Endothelial cell of umbilical vein (primary cell): ENCODE measurements at regions not wholly inside any gene's neighbourhood (a gene's known extent, or its start where the extent isn't known, plus 50 kb on each side); places are given as distances from the start of the nearest gene placed in this dataset.

Experiments
- BruUV-seq: library from RNA; stranded (reverse); fragments of 400-500 nt; replicated peaks from 2 replicates; lab custom pipeline; 2021; lab: Mats Ljungman, UMichigan
- CTCF ChIA-PET: fragments of 300-600, 350-600 bp; sonication (Branson Sonifier 250); formaldehyde crosslinking; loops from one replicate; lab custom pipeline; 2021; ENCODE audit warnings: antibody characterized with exemption, inconsistent platforms; lab: Charles Lee
- POLR2A ChIA-PET: fragments of 300-600, 350-600 bp; sonication (Branson Sonifier 250); formaldehyde crosslinking; loops from one replicate; lab custom pipeline; 2021; ENCODE audit warnings: antibody characterized with exemption, inconsistent platforms; lab: Charles Lee
- DNase-seq: peaks from one replicate; pipeline ENCODE4 v3.0.0-alpha.2; 2011; ENCODE audit warnings: low read depth, low spot score
- FAIRE-seq: peaks from 2 replicates; lab custom pipeline; 2011; peaks lifted over from hg19 to GRCh38; lab: Jason Lieb, UNC
- H2AFZ ChIP-seq: 2 replicates; pipeline ENCODE4 v1.6.0; 2012; ENCODE audit warnings: low read depth, low read length, control low read depth, inconsistent platforms
- H3K27ac ChIP-seq: 2 replicates; pipeline ENCODE4 v1.5.1; 2011; ENCODE audit warnings: low read depth, mild to moderate bottlenecking, control low read depth, low read length, moderate library complexity; ENCODE audit not compliant: insufficient read depth
- H3K27me3 ChIP-seq, 2 experiments: 2 replicates each; pipeline versions ENCODE4 v1.6.0 to v1.6.1; 2011; ENCODE audit warnings: low read length in 2 of 2, mixed read lengths in 1 of 2; ENCODE audit not compliant: control insufficient read depth in 2 of 2, insufficient read depth in 2 of 2
- H3K36me3 ChIP-seq, 2 experiments: 2 replicates in 1 of 2; 3 replicates in 1 of 2; pipeline ENCODE4 v1.5.1; 2011; ENCODE audit warnings: low read length in 2 of 2, mild to moderate bottlenecking in 1 of 2, moderate library complexity in 1 of 2; ENCODE audit not compliant: control insufficient read depth in 2 of 2, insufficient read depth in 2 of 2; ENCODE audit errors: extremely low read depth in 1 of 2
- H3K4me1 ChIP-seq: 3 replicates; pipeline ENCODE4 v1.5.1; 2011; ENCODE audit warnings: mild to moderate bottlenecking, low read length; ENCODE audit not compliant: control insufficient read depth, insufficient read depth; ENCODE audit errors: extremely low read depth
- H3K4me2 ChIP-seq: 2 replicates; pipeline ENCODE4 v1.6.1; 2011; ENCODE audit warnings: low read length, control low read depth, mixed read lengths; ENCODE audit not compliant: insufficient read depth
- H3K4me3 ChIP-seq, 3 experiments: fragments of 200-600 bp in 1 of 3; sonication (generic), shearing (Covaris generic) in 1 of 3; replicated peaks in 1 of 3; 2 replicates each; pipeline ENCODE4 v1.5.1; 2011 to 2016; ENCODE audit warnings: control low read depth in 3 of 3, low read length in 3 of 3, mild to moderate bottlenecking in 2 of 3, inconsistent platforms in 1 of 3, low read depth in 1 of 3, moderate library complexity in 1 of 3; ENCODE audit not compliant: insufficient read depth in 1 of 3
- H3K79me2 ChIP-seq: 2 replicates; pipeline ENCODE4 v1.6.0; 2012; ENCODE audit warnings: low read length, inconsistent platforms; ENCODE audit not compliant: control insufficient read depth, insufficient read depth
- H3K9ac ChIP-seq: replicated peaks from 2 replicates; pipeline ENCODE3; 2011; ENCODE audit warnings: low read length, control low read depth; ENCODE audit not compliant: insufficient read depth; ENCODE audit errors: extremely low read depth
- H3K9me1 ChIP-seq: replicated peaks from 3 replicates; pipeline ENCODE4 v1.6.0; 2011; ENCODE audit warnings: mild to moderate bottlenecking, low read length; ENCODE audit not compliant: control insufficient read depth, insufficient read depth; ENCODE audit errors: extremely low read depth
- H3K9me3 ChIP-seq: replicated peaks from 2 replicates; pipeline ENCODE4 v1.5.1; 2012; ENCODE audit warnings: low read length, inconsistent platforms; ENCODE audit not compliant: control insufficient read depth, insufficient read depth
- H4K20me1 ChIP-seq: replicated peaks from 2 replicates; pipeline ENCODE3; 2011; ENCODE audit warnings: mild to moderate bottlenecking, low read length; ENCODE audit not compliant: control insufficient read depth, insufficient read depth; ENCODE audit errors: extremely low read depth
- EZH2 ChIP-seq: IDR thresholded peaks from 2 replicates; pipeline ENCODE4 v1.6.1; 2012; ENCODE audit warnings: borderline replicate concordance, low read depth, mild to moderate bottlenecking, moderate library complexity, low read length, inconsistent platforms; ENCODE audit not compliant: severe bottlenecking
- FOS ChIP-seq: IDR thresholded peaks from 2 replicates; pipeline ENCODE4 v1.6.1; 2011; ENCODE audit warnings: mild to moderate bottlenecking, low read length, moderate library complexity, borderline replicate concordance; ENCODE audit not compliant: insufficient read depth
- GATA2 ChIP-seq: IDR thresholded peaks from 2 replicates; pipeline ENCODE4 v1.7.0; 2011; ENCODE audit warnings: low read depth, mild to moderate bottlenecking, moderate library complexity, mixed read lengths, low read length; ENCODE audit not compliant: insufficient read length, insufficient read depth
- JUN ChIP-seq: IDR thresholded peaks from 2 replicates; pipeline ENCODE4 v1.6.1; 2011; ENCODE audit warnings: borderline replicate concordance, low read depth; ENCODE audit not compliant: insufficient read length, insufficient read depth
- POLR2A ChIP-seq: IDR thresholded peaks from 2 replicates; pipeline ENCODE4 v1.6.1; 2012; ENCODE audit warnings: low read depth, mild to moderate bottlenecking, control low read depth, low read length
- POLR2AphosphoS5 ChIP-seq: IDR thresholded peaks from 2 replicates; pipeline ENCODE4 v1.6.1; 2012; ENCODE audit warnings: low read depth, mild to moderate bottlenecking, control low read depth, low read length, moderate library complexity; ENCODE audit not compliant: insufficient read depth
- dilution Hi-C: fragments of 300-500 bp; cut with MboI; formaldehyde crosslinking; loops from one replicate; pipeline ENCODE4 v1.15.0; 2019; ENCODE audit warnings: low sequenced_read_pairs; ENCODE audit not compliant: extremely low pct_ligation_motif_present
- intact Hi-C: fragments of 100-400 bp; cut with micrococcal nuclease; formaldehyde crosslinking; loops from one replicate; pipeline ENCODE4 v1.10.0; 2022
- TF ChIP-seq, protein P1 (sequence below), 2 donors: IDR thresholded peaks; 1 replicate in 1 of 2; 2 replicates in 1 of 2; pipeline ENCODE4 v1.5.1; 2011; ENCODE audit warnings: low read length in 2 of 2, mild to moderate bottlenecking in 2 of 2, moderate library complexity in 2 of 2, control low read depth in 1 of 2, inconsistent platforms in 1 of 2, low read depth in 1 of 2; ENCODE audit not compliant: insufficient read depth in 1 of 2; ENCODE audit errors: extremely low read depth in 1 of 2
- TF ChIP-seq, protein P2 (sequence below): IDR thresholded peaks from 2 replicates; pipeline ENCODE4 v1.6.1; 2011; ENCODE audit not compliant: insufficient read depth, insufficient read length

DNA sequence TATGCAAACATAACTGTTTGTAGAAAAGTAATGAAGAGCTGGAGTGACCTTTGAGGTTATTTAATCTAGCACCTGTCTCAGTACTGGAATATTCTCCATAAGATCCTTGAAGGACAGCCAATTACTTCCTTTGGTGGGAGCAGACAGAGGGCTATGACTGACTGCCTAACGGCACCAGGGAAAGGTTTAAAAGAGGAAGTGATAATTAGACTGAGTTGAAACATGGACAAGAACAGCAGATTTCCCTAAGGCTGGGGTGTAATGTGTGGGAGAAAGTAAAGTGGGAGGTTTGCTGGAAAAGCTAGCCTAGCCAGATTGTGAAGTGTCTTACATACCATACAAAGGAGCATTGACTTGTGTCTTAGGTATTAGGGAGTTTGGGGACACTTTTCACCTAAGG lies 191.3 kb upstream of the PCDH9 start:
- no peak overlapping the region for H3K4me3 ChIP-seq
- no peak overlapping the region for H3K27ac ChIP-seq
- H4K20me1 ChIP-seq = no peaks in the 10 kb centered on the region
- intact Hi-C loops = no loop called here
- H3K9ac ChIP-seq = no peak overlapping the region
- no peaks in the 10 kb centered on the region for H3K4me1 ChIP-seq
- ChIA-PET POLR2A (no interaction called here), CTCF (no interaction called here)
- H3K27me3 ChIP-seq = no peaks in the 10 kb centered on the region
- H3K9me3 ChIP-seq = no peaks in the 10 kb centered on the region
- no peak for FAIRE-seq
- no peak overlapping the region for H3K4me2 ChIP-seq
- no TSS peak for BruUV-seq
- no peak overlapping the region for H2AFZ ChIP-seq
- TF ChIP-seq FOS (no peak), JUN (no peak), EZH2 (no peak), GATA2 (no peak), POLR2A (no peak), POLR2AphosphoS5 (no peak)
- TF ChIP-seq, protein P1, sequence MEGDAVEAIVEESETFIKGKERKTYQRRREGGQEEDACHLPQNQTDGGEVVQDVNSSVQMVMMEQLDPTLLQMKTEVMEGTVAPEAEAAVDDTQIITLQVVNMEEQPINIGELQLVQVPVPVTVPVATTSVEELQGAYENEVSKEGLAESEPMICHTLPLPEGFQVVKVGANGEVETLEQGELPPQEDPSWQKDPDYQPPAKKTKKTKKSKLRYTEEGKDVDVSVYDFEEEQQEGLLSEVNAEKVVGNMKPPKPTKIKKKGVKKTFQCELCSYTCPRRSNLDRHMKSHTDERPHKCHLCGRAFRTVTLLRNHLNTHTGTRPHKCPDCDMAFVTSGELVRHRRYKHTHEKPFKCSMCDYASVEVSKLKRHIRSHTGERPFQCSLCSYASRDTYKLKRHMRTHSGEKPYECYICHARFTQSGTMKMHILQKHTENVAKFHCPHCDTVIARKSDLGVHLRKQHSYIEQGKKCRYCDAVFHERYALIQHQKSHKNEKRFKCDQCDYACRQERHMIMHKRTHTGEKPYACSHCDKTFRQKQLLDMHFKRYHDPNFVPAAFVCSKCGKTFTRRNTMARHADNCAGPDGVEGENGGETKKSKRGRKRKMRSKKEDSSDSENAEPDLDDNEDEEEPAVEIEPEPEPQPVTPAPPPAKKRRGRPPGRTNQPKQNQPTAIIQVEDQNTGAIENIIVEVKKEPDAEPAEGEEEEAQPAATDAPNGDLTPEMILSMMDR (IDR thresholded peaks at IDR 0.05; ENCODE audit: extremely low read depth in 1 of 2, insufficient read depth in 1 of 2, low read depth in 1 of 2, low read length in 2 of 2) = no peak
- TF ChIP-seq, protein P2, sequence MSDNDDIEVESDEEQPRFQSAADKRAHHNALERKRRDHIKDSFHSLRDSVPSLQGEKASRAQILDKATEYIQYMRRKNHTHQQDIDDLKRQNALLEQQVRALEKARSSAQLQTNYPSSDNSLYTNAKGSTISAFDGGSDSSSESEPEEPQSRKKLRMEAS = no peak
- no peaks in the 10 kb centered on the region for H3K36me3 ChIP-seq
- no peaks in the 10 kb centered on the region for H3K9me1 ChIP-seq
- no peak for DNase-seq
- H3K79me2 ChIP-seq = no peaks in the 10 kb centered on the region
- dilution Hi-C loops = no loop called here
